ENCODE measurements at regions not wholly inside any gene's neighbourhood (a gene's known extent, or its start where the extent isn't known, plus 50 kb on each side); places are given as distances from the start of the nearest gene placed in this dataset.

DNA sequence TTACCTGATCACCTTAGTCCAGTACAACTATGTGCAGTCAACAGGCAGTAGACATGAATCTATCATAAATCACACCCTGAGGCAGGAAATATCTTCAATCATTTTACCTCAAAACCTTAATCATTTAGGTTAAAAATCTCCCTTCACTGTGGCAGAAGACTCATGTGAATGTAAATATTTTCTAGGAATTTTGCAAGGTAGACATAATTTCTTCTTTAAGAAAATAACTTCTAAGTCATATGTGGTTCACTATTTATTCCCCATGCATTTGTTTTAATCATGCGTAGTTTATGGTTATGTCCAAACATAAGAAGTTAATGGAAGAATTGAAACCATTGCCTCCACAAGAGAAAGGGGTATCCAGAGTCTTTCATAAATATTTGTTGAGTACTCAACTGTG is 97.0 kb downstream of the HMHB1 start:
- TF ChIP-seq, protein P1, sequence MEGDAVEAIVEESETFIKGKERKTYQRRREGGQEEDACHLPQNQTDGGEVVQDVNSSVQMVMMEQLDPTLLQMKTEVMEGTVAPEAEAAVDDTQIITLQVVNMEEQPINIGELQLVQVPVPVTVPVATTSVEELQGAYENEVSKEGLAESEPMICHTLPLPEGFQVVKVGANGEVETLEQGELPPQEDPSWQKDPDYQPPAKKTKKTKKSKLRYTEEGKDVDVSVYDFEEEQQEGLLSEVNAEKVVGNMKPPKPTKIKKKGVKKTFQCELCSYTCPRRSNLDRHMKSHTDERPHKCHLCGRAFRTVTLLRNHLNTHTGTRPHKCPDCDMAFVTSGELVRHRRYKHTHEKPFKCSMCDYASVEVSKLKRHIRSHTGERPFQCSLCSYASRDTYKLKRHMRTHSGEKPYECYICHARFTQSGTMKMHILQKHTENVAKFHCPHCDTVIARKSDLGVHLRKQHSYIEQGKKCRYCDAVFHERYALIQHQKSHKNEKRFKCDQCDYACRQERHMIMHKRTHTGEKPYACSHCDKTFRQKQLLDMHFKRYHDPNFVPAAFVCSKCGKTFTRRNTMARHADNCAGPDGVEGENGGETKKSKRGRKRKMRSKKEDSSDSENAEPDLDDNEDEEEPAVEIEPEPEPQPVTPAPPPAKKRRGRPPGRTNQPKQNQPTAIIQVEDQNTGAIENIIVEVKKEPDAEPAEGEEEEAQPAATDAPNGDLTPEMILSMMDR (IDR thresholded peaks at IDR 0.05), result no peak
- TF ChIP-seq POLR2A (IDR thresholded peaks at IDR 0.05), result no peak

Measured in suprapubic skin (tissue), 3 donors.